Calu3 (cell line): ENCODE measurements at regions not wholly inside any gene's neighbourhood (a gene's known extent, or its start where the extent isn't known, plus 50 kb on each side); places are given as distances from the start of the nearest gene placed in this dataset.
"Not testable (repeated sequence)": the region's sequence is repeated elsewhere in the genome, so short reads cannot be mapped to it uniquely, and the experiment has no call there.

Experiments used
- BruUV-seq: library from RNA; stranded (reverse); fragments of 400-500 nt; replicated peaks from 2 replicates; lab custom pipeline; 2021; lab: Mats Ljungman, UMichigan
- CTCF ChIA-PET: fragments of 300-600 bp; sonication (Branson Sonifier 250); formaldehyde crosslinking; loops from one replicate; lab custom pipeline; 2022; ENCODE audit warnings: antibody characterized with exemption; lab: Charles Lee
- DNase-seq: peaks from one replicate; pipeline ENCODE4 v3.0.0; 2022
- H3K27ac Mint-ChIP-seq: one replicate; pipeline ENCODE4 v1.8.0; 2022; ENCODE audit warnings: mixed read lengths; ENCODE audit not compliant: unreplicated experiment
- H3K27me3 Mint-ChIP-seq: one replicate; pipeline ENCODE4 v1.8.0; 2022; ENCODE audit warnings: mixed read lengths; ENCODE audit not compliant: unreplicated experiment
- H3K36me3 Mint-ChIP-seq: one replicate; pipeline ENCODE4 v1.8.0; 2022; ENCODE audit warnings: mild to moderate bottlenecking, moderate library complexity, mixed read lengths; ENCODE audit not compliant: insufficient read depth, unreplicated experiment
- H3K4me1 Mint-ChIP-seq: one replicate; pipeline ENCODE4 v1.8.0; 2022; ENCODE audit warnings: mild to moderate bottlenecking, low read depth, mixed read lengths; ENCODE audit not compliant: unreplicated experiment
- H3K4me3 Mint-ChIP-seq: one replicate; pipeline ENCODE4 v1.8.0; 2022; ENCODE audit warnings: mild to moderate bottlenecking, low read depth, moderate library complexity, mixed read lengths; ENCODE audit not compliant: unreplicated experiment
- H3K9me3 Mint-ChIP-seq: one replicate; pipeline ENCODE4 v1.8.0; 2022; ENCODE audit warnings: low read depth, mixed read lengths; ENCODE audit not compliant: unreplicated experiment
- intact Hi-C: fragments of 100-400 bp; cut with micrococcal nuclease; formaldehyde crosslinking; loops from one replicate; pipeline ENCODE4 v1.10.0; 2022; ENCODE audit not compliant: unreplicated experiment
- TF ChIP-seq, protein P1 (sequence below): fragments of 200-600 bp; IDR thresholded peaks from one replicate; pipeline ENCODE4 v1.8.0; 2022; ENCODE audit warnings: antibody characterized with exemption; ENCODE audit not compliant: unreplicated experiment

DNA sequence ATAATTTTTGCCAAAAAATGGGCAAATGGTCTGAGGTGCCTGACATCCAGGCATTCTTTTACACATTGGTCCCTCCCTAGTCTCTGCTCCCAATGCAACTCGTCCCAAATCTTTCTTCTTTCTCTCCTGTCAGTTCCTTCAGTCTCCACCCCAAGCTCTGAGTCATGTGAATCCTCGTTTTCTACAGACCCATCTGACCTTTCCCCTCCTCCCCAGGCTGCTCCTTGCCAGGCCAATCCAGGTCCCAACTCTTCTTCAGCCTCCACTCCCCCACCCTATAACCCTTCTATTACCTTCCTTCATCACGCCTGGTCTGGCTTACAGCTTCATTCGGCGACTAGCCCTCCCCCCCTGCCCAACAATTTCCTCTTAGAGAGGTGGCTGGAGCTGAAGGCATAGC, 55.3 kb downstream of the BBS10 start:
- CTCF ChIA-PET, H3K9me3 Mint-ChIP-seq, DNase-seq, H3K4me3 Mint-ChIP-seq, BruUV-seq, H3K27me3 Mint-ChIP-seq, intact Hi-C loops, H3K27ac Mint-ChIP-seq, H3K36me3 Mint-ChIP-seq: not testable (repeated sequence)
- H3K4me1 Mint-ChIP-seq: peaks cover 19% of the 10 kb centered on the region

DNA sequence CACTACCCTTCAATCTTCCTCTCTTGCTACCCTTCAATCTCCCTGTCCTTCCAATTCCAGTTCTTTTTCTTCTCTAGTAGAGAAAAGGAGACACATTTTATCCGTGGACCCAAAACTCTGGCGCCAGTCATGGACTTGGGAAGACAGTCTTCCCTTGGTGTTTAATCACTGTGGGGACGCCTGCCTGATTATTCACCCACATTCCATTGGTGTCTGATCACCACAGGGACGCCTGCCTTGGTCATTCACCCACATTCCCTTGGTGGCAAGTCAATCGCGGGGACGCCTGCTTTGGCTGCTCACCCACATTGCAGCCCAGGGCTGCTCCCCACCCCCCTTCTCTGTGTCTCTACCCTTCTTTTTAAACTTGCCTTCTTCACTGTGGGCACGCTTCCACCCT, 55.9 kb downstream of the BBS10 start:
- H3K9me3 Mint-ChIP-seq, BruUV-seq, H3K36me3 Mint-ChIP-seq, H3K27me3 Mint-ChIP-seq, CTCF ChIA-PET, intact Hi-C loops, H3K4me3 Mint-ChIP-seq: not testable (repeated sequence)
- Mint-ChIP-seq H3K4me1 (peaks cover 19% of the 10 kb centered on the region), H3K27ac (peak overlapping the region; percentile 1)
- peak; percentile 15 for DNase-seq

DNA sequence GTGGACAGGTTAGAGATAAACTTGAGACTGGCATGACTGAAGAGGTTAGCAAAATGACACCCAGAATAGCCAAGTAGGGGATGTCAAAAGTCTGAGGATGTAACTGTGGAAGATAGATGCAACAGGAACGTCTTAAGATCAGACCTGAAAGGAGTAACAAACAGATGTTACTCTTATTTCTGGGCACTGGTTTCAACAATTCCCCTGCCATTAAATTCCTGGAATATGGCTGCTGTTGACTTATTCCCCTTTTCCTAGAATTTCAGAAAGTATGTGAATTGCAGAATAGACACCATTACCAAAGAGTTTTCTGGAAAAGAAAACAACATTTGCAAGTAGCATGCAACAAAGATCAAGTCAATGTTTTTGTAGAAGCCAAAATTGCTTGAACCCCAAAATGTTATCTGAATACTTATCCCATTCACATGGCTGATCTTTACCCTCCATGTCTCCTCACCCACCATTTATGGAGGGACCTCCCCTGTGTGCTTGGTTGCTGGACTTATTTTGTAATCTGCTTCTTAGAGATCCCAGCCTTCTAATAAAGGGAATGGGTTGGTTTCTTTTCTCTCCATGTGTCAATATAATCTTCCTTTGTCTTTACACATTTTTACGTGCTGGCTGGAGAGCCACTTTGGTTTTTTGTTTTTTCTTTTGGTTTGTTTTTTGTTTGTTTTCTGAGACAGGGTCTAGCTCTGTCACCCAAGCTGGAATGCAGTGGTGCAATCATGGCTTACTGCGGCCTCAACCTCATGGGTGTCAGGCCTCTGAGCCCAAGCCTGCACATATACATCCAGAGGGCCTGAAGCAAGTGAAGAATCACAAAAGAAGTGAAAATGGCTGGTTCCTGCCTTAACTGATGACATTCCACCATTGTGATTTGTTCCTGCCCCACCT, 57.0 kb downstream of the BBS10 start:
- Mint-ChIP-seq H3K27me3 (no peaks in the 10 kb centered on the region), H3K36me3 (no peaks in the 10 kb centered on the region), H3K4me3 (no peak overlapping the region), H3K27ac (no peak overlapping the region), H3K9me3 (peaks cover 2% of the 10 kb centered on the region), H3K4me1 (peaks cover 24% of the 10 kb centered on the region)
- BruUV-seq: no TSS peak
- DNase-seq: no peak
- intact Hi-C loops: no loop called here
- CTCF ChIA-PET: no interaction called here
- TF ChIP-seq, protein P1, sequence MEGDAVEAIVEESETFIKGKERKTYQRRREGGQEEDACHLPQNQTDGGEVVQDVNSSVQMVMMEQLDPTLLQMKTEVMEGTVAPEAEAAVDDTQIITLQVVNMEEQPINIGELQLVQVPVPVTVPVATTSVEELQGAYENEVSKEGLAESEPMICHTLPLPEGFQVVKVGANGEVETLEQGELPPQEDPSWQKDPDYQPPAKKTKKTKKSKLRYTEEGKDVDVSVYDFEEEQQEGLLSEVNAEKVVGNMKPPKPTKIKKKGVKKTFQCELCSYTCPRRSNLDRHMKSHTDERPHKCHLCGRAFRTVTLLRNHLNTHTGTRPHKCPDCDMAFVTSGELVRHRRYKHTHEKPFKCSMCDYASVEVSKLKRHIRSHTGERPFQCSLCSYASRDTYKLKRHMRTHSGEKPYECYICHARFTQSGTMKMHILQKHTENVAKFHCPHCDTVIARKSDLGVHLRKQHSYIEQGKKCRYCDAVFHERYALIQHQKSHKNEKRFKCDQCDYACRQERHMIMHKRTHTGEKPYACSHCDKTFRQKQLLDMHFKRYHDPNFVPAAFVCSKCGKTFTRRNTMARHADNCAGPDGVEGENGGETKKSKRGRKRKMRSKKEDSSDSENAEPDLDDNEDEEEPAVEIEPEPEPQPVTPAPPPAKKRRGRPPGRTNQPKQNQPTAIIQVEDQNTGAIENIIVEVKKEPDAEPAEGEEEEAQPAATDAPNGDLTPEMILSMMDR: no peak

DNA sequence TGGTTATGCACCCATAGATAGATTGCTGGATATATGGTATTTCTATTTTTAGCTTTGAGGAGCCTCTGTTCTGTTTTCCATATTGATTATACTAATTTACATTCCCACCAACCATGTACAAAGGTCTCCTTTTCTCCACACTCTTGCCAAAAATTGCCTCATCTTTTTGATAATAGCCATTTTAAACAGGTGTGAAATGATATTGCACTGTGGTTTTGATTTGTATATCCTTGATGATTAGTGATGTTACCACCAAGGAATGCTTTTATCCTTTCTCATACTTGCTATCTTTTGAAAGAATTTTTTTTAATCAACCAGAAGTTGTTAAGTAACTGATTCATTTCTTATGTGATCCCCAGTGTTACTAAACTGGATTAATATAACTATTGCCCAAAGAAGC, 60.0 kb downstream of the BBS10 start:
- peaks cover 41% of the 10 kb centered on the region for H3K4me1 Mint-ChIP-seq
- TF ChIP-seq, protein P1: no peak
- no TSS peak for BruUV-seq
- no peaks in the 10 kb centered on the region for H3K27me3 Mint-ChIP-seq
- H3K36me3 Mint-ChIP-seq: no peaks in the 10 kb centered on the region
- DNase-seq: no peak
- CTCF ChIA-PET: no interaction called here
- peaks cover 2% of the 10 kb centered on the region for H3K9me3 Mint-ChIP-seq
- intact Hi-C loops: no loop called here
- H3K27ac Mint-ChIP-seq: no peak overlapping the region
- H3K4me3 Mint-ChIP-seq: no peak overlapping the region

DNA sequence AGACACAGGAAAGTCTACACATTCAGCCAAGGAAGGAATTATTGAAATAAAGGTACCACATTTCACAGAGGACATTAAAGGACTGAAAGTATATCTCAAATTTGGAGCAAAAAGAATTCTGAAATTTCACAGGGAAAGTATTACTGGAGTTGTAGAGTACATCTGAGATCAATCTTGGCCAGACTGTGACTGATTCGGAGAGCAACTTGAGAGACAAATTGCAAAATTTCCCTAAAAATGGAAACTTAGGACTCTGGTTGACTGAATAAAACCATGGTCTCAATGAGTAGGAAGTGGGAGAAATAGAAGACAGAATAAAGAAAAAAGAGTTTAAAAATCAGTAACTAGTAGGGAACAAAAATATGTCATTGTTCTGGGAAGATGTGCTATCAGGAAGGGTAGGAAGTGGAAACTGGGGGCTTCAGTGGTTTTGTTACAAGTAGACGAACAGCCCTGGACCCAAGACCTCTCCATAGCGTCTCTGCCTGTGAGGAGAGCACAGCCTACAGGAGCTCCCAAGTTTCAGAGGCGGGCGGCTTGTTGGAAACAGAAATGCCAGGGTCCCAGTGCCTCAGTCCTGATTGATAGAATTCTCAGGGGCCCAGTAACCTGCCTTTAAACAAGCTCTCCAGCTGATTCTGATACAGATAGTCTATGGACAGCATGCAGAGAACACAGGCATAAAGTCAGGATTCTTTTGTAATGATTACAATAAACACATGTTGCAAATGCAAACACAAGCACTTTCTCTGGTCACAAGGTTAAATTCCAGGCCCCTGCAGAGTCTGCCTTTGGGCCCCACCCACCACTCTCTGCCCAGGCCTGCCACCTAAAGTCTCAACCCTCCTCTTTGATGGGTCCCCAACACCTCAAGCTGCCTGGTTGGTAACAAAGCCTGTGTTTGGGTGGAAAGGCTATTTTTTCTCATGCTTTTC, 63.1 kb downstream of the BBS10 start:
- no peaks in the 10 kb centered on the region for H3K27me3 Mint-ChIP-seq
- no peaks in the 10 kb centered on the region for H3K36me3 Mint-ChIP-seq
- DNase-seq: peak; percentile 14
- no TSS peak for BruUV-seq
- TF ChIP-seq, protein P1: no peak
- H3K9me3 Mint-ChIP-seq: no peaks in the 10 kb centered on the region
- intact Hi-C loops: no loop called here
- no peak overlapping the region for H3K4me3 Mint-ChIP-seq
- H3K27ac Mint-ChIP-seq: no peak overlapping the region
- CTCF ChIA-PET: interaction anchor here (0.6 kb wide), 1 partner anchor 50 kb away, joined by 6 read pairs; no protein-coding TSS in a partner anchor
- H3K4me1 Mint-ChIP-seq: peaks cover 23% of the 10 kb centered on the region
